Islet of Langerhans (tissue), 1 donor: ENCODE measurements at regions not wholly inside any gene's neighbourhood (a gene's known extent, or its start where the extent isn't known, plus 50 kb on each side); places are given as distances from the start of the nearest gene placed in this dataset.

Experiments
- FAIRE-seq: peaks from one replicate; lab custom pipeline; 2011; peaks lifted over from hg19 to GRCh38; lab: Jason Lieb, UNC

DNA sequence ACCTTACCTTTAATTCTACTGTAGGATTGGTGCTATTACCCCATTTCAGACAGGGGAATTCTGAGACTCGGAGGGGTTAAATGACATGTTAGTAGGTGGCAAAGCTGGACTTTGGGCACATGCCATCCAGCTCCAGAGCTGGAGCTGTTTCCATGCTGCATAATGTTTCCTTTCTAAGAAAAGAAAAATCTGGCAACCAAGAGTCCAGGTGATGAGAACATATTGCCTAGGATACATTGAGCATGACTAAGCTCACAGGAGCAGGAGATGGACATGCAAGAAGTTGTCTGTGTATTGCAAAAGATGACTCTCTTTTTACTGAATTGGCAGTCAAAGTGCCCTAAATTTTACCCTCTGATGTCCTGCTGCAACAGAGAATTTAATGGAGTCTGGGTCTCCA, 150.8 kb upstream of the SYT13 start:
- no peak for FAIRE-seq

DNA sequence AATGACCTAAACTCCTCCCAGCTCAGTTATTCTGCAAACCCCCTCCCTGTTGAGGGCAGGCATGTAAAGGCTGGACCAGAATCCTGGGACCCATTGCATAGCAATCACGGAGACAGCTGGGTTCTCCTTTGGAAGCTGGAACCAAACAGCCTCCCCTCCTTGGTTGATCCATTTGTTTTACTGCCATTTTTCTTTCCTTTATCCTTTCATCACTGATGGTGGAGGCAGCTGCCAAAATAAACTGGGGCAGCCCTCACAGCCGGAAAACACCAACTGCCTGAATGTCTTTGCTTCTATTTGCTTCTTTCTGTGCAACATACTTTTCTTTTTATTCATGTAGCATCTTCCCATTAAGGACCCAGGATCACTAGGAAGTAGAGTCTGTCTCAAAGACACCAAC, 150.0 kb upstream of the SYT13 start:
- no peak for FAIRE-seq

DNA sequence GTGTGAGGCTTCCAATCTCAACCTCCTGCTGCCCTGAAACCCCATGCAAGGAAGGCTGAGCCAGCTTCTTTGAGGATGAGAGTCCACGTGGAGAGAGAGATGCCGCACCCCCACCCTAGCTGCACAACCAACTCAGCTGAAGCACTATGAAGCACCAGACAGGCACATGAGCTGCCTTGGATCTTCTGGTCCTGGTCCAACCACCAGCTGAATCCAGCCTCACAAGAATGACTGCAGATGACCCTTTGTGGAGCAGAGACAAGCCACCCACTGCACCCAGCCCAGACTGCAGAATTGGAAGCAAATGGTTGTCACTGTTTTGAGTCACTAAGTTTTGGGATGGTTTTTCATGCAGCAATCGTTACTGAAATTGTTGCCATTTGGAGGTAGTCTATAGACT, 149.6 kb upstream of the SYT13 start:
- no peak for FAIRE-seq

DNA sequence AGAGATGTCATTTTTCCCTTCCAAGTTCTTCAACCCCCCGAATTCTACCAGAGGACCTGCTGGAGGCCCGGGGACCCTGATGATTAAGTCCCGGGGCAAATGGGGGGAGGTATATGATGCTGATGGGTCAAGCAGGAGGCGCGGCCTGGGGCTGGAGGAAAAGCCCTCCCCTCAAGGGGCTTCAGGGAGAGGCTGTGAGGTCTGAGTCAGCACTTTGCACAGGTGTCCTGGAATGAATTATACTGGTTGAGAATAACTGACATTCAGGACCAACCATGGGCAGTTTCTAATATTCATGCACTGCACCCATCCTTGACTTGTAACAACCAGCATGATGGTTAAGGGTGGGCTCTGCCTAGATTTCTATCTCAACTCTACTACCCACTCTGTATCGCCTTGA, 146.8 kb upstream of the SYT13 start:
- FAIRE-seq, result no peak

DNA sequence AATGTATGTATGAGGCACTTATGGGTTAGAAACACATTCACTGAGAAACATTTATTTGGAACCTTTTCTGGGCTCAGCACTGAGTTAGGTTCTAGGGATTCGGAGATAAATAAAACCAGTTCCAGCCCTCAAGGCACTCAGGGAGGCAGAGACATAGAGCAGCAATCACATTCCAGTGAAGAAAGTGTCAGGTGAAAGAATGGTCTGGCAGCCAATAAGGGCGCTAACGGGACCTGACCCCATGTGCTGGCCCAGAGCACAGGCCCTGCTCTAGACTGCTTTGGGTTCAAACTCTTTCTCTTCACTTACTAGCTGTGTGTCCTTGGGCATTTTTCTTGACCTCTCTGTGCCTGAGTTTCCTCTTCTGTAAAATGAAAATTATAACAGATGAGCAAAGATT, 146.0 kb upstream of the SYT13 start:
- FAIRE-seq, result no peak

DNA sequence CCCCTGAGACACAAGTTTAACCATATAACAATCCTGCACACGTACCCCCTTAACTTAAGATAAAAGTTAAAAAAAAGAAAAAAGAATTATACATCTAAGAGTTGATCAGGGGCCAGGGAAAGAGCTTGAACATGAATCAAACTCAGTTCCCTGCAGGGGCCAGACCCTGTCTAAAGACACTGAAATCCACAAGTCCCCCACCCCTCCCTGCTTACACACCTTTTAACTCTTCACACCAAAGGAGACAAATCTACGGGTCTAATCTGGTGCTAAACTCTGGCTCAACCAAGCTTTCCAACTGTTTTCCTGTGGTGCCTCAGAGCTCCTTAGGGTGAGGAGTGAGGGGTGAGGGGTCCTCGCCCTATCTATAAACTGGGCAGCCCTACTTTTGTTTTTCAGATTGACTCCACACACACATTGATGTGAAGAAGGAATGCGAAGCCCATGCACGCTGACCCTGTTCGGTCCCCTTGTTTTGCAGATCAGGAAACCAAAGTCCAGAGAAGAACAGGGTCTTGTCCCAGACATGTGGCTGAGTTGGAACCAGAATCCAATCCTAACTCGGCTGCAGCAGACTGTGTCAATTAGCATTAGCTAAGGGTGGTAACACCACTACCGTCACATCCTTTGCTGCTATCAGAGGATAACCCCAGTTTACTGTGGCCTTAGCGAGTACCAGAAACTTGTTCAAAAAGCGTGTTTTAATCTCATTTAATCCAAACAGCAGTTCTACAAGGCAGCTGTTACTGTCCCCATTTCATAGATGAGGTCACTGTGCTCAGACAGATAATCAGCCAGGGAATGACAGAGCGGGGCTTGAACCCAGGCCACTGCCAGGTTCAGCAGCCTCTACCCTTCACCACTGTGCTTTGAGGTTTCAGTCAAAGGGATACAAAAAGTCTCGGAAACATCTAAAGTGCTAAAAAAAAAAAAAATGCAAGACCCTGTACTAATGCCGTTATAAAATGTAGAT, 145.2 kb upstream of the SYT13 start:
- no peak for FAIRE-seq

DNA sequence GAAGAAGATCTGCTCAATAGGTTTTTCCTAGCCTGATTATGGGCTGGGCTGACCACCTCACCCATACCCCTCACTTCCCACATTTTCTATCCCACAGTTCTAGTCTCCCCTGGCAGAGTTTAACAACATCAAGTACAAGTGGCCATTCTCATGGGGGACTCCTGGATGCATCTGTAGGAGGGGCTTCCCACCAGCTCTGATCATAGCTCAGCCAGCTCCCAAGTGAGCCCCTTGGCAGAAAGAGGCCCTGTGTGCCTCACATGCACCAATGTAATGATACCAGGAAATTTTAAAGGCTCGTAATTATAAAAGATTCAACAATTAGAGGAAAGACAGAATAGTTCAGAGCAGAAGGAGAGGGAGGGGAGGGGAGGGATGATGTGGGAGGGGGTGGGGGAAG, 144.2 kb upstream of the SYT13 start:
- no peak for FAIRE-seq

DNA sequence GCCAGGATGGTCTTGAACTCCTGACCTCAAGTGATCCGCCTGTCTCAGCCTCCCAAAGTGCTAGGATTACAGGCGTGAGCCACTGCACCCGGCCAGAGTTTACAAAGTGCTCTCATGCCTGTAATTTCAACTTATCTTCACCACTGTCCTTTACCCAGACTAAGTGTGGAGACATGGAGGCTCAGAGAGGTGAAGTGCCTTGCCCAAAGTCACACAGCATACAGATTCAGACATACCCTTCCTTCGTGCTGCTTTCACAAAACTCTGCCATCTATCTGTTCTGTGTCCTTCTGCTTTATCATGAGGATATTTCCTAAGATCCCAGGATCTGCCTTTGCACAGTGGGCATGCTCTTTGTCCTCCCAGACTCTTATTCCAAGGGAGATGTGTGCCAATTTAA, 143.6 kb upstream of the SYT13 start:
- no peak for FAIRE-seq

DNA sequence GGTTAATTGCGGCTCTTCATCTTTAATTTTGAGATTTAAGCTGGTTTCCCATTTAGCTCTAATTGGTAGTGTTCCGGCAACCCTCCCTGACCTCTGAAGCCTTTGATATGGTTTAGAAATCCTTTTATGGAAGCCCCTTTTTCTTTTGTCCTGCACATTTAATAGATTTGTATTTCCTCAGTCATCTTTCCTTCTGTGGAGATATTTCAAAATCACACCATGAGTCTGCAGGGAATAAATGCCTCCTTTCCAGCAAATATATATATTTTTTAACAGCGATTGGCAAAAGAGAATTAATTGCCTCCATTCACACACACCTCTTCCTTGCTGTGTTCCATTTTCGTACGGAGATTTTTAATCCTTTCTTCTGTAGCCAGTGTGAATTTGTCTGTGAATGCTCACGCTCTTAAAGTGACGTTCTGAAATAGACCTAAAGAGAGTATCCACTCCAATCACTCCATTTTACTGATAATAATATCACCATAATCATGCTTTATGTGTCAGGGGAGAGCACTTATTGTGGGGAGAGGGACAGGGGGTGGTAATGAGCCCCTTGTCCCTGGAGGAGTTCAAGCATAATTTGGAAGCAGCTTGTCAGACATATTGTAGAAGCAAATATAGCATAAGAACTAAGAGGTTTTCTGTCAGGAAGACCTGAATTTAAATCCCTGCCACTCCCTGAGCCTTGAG, 142.5 kb upstream of the SYT13 start:
- no peak for FAIRE-seq

DNA sequence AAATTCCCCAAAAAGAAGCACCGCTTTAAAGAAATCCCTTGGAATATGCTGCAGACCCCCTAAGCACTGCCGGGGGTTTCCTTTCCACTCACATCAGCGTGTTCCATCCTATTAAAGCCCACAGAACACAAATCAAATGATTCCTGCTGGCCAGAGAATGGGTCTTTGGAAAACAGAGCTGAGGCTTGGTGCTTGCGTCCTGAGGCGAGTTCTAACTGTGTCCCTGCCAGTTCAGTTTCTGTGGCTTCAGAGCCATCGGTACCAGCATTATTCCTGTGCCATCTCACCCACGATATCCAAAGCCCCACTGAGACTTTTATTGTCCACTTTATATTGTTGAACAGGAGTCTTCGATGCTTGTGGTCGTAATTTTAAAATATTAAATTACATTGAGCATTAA, 142.0 kb upstream of the SYT13 start:
- no peak for FAIRE-seq

DNA sequence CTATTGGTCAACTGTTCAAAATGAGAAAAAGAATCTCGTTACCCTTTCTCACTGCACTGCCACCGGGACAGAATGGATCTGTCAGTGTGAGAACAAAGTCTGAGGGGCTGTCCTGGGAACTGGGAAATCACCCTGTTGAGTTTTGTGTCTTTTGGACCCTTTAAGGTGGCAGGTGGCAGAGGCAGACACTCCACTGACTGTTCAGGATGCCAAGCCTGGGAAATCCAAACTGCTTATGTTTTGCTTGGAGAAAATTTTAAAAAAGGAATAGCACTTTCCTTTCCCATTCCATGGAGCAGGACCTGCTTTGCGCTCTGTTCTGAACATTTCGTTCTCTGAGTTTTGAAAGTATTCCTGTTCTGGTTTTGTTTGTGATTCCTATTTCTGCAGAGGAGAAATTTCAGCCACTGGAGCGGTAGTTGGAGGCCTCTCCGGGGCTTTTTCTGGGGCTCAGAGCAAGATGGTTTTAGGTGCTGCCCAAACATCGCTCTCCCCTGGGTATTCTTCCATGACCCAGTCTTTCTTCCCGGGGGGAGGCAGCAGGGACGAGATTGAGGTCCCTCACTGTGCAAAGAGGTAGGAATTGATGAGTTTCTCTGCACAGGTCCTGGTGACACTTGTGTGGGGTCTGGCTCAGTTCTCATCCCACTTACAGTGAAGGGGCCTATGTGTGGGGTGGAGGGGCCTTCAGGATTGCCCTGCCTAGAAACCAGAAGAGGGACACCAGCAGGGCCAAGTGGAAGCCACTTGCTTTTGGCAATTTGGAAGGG, 138.5 kb upstream of the SYT13 start:
- no peak for FAIRE-seq

DNA sequence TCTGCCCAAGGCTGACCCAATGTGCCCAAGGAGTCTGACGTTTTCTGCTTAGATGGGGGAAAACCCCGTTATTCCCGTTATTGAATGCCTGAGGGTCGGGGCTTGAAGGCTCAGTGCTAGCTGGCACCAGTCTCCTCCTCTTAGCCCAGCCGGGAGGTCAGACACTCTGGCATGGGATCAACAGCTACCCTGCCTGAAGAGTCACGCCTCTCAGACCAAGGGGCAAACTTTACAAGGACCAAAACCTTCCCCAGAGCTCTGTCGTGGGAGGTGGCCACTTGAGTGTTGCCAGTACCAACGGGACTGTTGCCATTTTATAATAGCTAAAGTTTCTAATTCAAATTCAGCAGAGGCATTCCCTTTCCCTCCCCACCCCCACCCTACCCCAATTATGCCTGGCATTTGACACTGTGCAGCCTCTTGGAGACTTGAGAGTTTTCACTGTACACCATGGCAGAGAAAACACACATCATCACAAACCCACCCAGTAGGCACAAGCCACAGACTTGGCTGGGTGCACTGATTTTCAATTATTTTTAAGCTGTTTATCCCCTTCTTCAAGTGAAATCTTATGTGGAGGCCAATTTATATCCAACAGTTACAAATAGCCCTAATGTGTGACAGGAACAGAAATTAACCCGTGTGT, 137.5 kb upstream of the SYT13 start:
- no peak for FAIRE-seq

DNA sequence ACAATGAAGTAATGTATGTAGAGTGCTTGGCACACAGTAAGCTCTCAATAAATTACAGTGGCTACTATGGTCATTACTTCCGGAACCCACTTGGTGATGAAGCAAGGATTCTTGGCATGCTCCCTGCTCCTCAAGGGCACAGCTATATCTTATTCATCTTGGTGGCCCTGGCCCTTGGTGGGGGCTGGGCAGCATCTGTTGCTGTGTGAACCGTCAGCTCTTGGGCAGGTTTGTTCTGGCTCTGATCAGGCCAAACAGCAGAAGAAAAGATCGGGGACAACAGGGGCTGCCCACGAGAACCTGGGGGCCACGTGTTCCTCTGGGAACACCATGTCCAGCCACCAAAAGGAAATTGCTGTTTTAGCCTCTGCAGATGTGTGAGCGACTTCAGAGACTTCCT, 136.9 kb upstream of the SYT13 start:
- no peak for FAIRE-seq

DNA sequence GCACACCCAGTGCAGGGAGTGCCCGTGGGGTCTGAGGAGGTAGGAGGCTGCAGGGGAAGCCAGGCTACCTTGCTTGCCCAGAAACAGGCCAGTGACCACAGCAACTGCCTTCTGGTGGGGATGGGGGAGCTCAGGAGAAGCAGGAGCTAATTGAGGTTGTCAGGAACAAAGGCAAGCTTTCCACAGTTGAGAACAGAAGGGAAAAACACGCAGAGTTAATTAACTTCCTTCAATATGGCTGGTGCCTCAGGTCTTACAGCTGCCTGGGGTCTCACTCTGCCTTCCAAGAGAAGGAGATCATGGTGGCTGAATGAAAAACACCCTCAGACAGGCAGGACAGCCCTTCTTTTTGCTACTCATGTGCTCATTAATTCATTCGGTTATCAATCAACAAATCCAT, 127.9 kb upstream of the SYT13 start:
- no peak for FAIRE-seq

DNA sequence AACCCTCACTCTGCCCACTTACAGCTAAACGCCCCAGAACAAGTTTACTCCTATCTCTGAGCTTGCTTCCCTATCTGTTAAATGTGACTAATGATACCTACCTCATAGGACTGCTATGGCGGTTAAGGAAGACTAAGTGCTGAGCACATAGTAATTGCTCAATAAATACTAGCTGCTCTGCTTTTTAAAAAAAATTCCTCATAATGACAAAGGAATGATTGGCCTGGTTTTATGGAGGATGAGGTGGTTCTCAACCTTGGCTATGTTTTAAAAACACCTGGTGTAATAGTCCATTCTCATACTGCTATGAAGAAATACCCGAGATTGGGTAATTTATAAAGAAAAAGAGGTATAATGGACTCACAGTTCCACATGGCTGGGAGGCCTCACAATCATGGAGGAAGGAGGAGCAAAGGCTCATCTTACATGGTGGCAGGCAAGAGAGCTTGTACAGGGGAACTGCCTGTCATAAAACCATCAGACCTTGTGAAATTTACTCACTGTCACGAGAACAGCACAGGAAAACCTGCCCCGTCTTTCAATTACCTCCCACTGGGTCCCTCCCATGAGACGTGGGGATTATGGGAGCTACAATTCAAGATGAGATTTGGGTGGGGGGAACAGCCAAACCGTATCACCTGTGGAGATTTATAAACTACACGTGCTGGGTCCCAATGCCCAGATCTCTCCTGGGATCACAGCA, 127.2 kb upstream of the SYT13 start:
- no peak for FAIRE-seq

DNA sequence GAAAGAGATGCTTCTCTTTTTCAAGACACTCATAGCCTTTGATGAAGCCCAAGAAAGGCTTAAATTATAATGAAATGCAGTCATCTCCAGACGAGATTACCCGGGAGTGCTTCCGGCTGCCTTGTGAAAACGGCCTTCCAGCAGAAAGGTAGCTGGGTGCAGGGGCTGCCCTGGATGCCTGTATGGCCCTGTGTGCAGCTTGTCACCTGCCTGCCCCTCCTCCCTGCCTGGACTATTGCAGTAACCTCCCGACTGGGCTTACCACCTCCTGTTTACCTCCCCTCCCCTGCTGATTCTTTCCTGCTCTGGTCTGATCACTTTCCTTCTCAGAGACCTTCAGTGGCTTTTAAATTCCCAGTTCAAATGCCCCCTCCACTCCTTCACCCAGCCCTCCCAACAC, 126.4 kb upstream of the SYT13 start:
- no peak for FAIRE-seq

DNA sequence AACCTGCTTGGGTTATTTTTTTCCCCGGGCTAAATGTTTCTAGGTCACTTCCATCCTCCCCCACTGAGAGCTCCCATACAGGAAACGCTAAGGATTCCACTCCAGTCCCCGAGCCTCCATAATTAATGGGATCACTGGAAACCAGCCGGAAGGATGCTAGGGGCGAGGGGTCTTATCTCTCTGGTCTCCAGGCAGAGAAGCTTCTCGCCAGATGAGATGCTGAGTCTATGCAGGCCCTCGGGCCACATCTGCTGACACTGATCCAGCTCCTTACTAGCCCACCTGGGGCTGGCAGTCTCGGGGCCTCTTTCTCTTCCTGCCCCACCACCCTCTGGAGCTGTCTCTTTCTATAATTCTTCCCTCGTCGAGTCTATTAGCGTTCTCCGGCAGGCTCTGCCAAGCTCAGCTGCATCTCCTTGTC, 125.9 kb upstream of the SYT13 start:
- no peak for FAIRE-seq

DNA sequence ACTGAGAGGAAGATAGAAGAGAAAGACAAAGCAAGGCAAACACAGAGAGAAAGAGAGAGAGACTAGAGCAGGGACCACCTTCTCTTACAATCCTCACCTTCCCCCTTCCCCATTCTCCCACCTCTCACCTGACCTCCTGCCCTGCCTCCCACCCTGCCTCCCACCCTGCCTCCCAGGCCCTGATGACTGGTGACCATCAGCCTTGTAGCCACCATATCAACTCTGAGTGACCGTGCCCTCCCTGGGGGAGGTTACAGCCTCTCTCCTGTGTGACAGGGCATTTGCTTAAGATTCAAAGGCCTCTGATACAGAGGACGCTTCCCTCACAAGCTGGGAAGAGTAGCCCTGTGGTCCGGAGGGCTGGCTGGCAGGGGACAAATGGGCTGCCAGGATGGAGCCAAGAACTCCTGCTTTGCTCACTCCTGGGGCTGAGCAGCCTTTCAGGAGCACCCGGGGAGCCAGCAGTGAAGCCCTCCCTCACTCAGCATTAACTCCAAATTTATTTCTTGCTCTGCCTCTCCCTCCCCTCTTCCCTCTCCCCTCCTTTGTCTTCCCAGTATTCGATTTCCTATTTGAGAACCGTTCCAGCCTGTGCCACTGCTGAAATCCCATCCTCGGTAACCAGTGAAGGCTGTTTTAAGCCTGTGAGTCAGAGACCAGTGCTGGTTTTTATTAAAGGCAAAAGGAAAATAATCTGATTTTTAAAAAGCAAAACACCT, 125.2 kb upstream of the SYT13 start:
- no peak for FAIRE-seq

DNA sequence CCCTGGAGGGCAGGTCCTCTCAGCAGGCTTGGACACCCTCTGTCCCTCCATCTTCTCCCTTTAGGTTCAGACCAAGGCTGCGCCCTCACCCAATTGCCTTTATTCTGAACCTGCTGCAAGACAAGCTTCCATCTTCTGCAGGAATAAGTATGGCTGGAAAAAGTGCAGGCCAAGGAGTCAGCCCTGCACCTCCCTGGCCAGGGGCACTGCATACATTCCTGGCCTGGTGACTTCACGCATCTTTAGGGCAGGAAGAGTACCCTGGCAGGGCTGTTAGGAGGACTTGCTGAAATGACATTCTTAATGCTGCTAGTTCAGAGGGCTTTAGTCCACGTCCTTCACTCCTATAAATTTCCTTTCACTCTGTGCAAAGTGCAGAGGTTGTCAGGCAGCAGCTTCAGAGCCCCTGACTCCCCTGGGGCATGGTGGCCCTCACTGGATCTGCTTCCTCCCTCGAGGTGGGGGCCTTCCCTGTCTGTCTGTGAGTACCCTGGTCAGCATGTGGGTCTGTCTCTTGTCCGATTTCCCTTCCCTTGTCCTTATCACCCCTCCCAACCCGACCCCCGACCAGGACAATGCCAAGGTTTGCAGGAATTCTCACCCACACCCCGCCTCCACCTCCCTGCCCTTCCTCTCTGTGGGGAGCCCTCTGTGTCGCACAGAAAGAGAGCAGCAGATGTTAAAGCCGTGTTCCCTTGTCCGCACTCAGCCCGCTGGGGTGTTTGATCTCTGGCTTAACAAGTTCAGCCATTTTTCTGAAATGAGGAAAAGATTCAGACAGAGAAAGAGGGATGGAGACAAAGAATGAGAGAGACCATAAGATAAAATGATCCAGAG, 124.5 kb upstream of the SYT13 start:
- no peak for FAIRE-seq

DNA sequence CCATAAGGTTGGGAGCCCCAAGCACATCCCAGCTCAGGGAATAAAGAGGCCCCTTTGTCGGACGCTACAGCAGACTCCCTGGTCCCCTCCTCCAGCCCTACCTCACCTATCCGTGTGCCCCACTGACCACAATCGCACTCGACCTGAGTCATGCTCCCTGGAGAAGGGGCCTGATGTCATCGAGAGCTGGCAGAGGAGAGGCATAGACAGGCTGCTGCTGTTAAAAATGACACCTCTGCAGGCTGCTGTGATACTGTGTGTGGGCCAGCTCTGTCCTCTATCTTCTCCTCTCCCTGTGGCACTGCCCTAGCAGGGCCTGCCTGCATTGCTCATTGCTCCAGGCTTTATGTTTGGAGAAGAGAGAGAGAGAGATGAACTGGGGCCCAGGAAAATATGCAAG, 123.4 kb upstream of the SYT13 start:
- FAIRE-seq, result no peak
